Ovary (tissue), 7 donors: ENCODE measurements at regions not wholly inside any gene's neighbourhood (a gene's known extent, or its start where the extent isn't known, plus 50 kb on each side); places are given as distances from the start of the nearest gene placed in this dataset.
A peak's percentile ranks its signal among the peaks of the same experiment; 100 is the strongest.

ENCODE experiments used
- DNase-seq, 5 donors: peaks; one replicate each; pipeline ENCODE4 v3.0.0-alpha.2; 2019 to 2020
- H3K27ac ChIP-seq, 2 donors: fragments of 200-600 bp; one replicate each; pipeline versions ENCODE4 v1.5.1 to v1.8.0; 2019 to 2022
- H3K27me3 ChIP-seq: fragments of 200-600 bp; one replicate; pipeline ENCODE4 v1.8.0; 2022
- H3K36me3 ChIP-seq: fragments of 200-600 bp; sonication (generic); one replicate; pipeline ENCODE4 v1.5.1; 2019
- H3K4me1 ChIP-seq: one replicate; pipeline ENCODE4 v1.8.1; 2013; ENCODE audit warnings: mild to moderate bottlenecking, moderate library complexity; ENCODE audit not compliant: insufficient read depth
- H3K4me3 ChIP-seq: fragments of 200-600 bp; sonication (generic); one replicate; pipeline ENCODE4 v1.5.1; 2017
- H3K9me3 ChIP-seq, 2 donors: fragments of 200-600 bp in 1 of 2; sonication (generic) in 1 of 2; one replicate each; pipeline versions ENCODE4 v1.5.1 to v1.8.1; 2013 to 2019; ENCODE audit warnings: mild to moderate bottlenecking in 1 of 2, moderate library complexity in 1 of 2
- CTCF ChIP-seq, 3 donors: fragments of 450-650 bp in 2 of 3; fragments of 200-600 bp in 1 of 3; IDR thresholded peaks; one replicate each; pipeline versions ENCODE4 v1.5.1 to v1.8.0; 2016 to 2022; ENCODE audit warnings: antibody characterized with exemption in 3 of 3, mild to moderate bottlenecking in 1 of 3
- EP300 ChIP-seq: sonication (generic); formaldehyde crosslinking; IDR thresholded peaks from one replicate; pipeline ENCODE4 v1.6.1; 2017; ENCODE audit warnings: antibody characterized with exemption
- POLR2A ChIP-seq: fragments of 450-650 bp; IDR thresholded peaks from one replicate; pipeline ENCODE4 v1.6.1; 2017; ENCODE audit warnings: antibody characterized with exemption, mild to moderate bottlenecking, moderate library complexity
- WGBS, 3 donors: extraction: QIAGEN DNeasy Blood & Tissue Kit in 1 of 3; methylation state at CpG; one replicate each; pipeline versions ENCODE4 v1.1.5 to v1.1.7; 2013 to 2017; 5-methylcytosine and 5-hydroxymethylcytosine counted together
- intact Hi-C, 4 donors: fragments of 100-400 bp; cut with DNase I; formaldehyde crosslinking; loops; one replicate each; pipeline versions ENCODE4 v1.11.0 to v1.15.1; 2022 to 2023
- donor health status: DM: no; HTN: no; CAD: no; lungs with moderate emphysema.
- donor health status: DM: no; HTN: no; CAD: no.
- donor health status: Bipolar disorder and iron deficiency.
- donor health status: DM: no; HTN: no; CAD: no.
- donor health status: DM: yes; HTN: yes; CAD: no.

GRCh38 chr6:163839296-163839695 is 424.8 kb downstream of the QKI start:
- no peak overlapping the region for H3K27ac ChIP-seq
- H3K4me1 ChIP-seq, result no peaks in the 10 kb centered on the region
- H3K36me3 ChIP-seq, result no peaks in the 10 kb centered on the region
- no peak for TF ChIP-seq CTCF (IDR thresholded peaks at IDR 0.05)
- TF ChIP-seq POLR2A, result no peak
- TF ChIP-seq EP300, result no peak
- intact Hi-C loops, result no loop called here
- H3K27me3 ChIP-seq, result no peaks in the 10 kb centered on the region
- H3K4me3 ChIP-seq, result no peak overlapping the region
- no peak for DNase-seq
- 95 to 98% (median 97%) methylated on average over 5 of the region's 5 CpGs for WGBS, 3 donors
- no peaks in the 10 kb centered on the region for H3K9me3 ChIP-seq

- 3 to 9% (median 3%) methylated on average over 17 of the region's 17 CpGs for WGBS, 3 donors
- H3K9me3 ChIP-seq, result no peaks in the 10 kb centered on the region
- no peak overlapping the region for H3K4me3 ChIP-seq
- H3K36me3 ChIP-seq, result no peaks in the 10 kb centered on the region
- peak in 3 of 5 donors; percentile 11 to 35 (median 17) for DNase-seq
- H3K27me3 ChIP-seq, result no peaks in the 10 kb centered on the region
- TF ChIP-seq POLR2A (no peak), CTCF (IDR thresholded peaks at IDR 0.05) (no peak), EP300 (no peak)
- H3K27ac ChIP-seq, result no peak overlapping the region
- H3K4me1 ChIP-seq, result no peaks in the 10 kb centered on the region
- intact Hi-C loops, result no loop called here
Measured at GRCh38 chr6:163837691-163838431, 423.3 kb downstream of the QKI start.

- no peak for DNase-seq
- no peaks in the 10 kb centered on the region for H3K9me3 ChIP-seq
- H3K27ac ChIP-seq, result no peak overlapping the region
- WGBS, 3 donors, result 15 to 32% (median 19%) methylated on average over 8 of the region's 8 CpGs
- no peak overlapping the region for H3K4me3 ChIP-seq
- no peaks in the 10 kb centered on the region for H3K27me3 ChIP-seq
- H3K36me3 ChIP-seq, result no peaks in the 10 kb centered on the region
- no peak for TF ChIP-seq CTCF (IDR thresholded peaks at IDR 0.05)
- no peaks in the 10 kb centered on the region for H3K4me1 ChIP-seq
- intact Hi-C loops, result no loop called here
Measured at GRCh38 chr6:163836876-163837690, 422.6 kb downstream of the QKI start.

GRCh38 chr6:163835439-163836171 is 421.1 kb downstream of the QKI start:
- Histone ChIP-seq H3K27ac (no peak overlapping the region), H3K9me3 (no peaks in the 10 kb centered on the region), H3K36me3 (no peaks in the 10 kb centered on the region), H3K4me1 (no peaks in the 10 kb centered on the region), H3K4me3 (no peak overlapping the region), H3K27me3 (no peaks in the 10 kb centered on the region)
- no peak for DNase-seq
- TF ChIP-seq EP300, result no peak
- TF ChIP-seq POLR2A, result no peak
- TF ChIP-seq CTCF (IDR thresholded peaks at IDR 0.05), result no peak
- WGBS, 3 donors, result 82 to 86% (median 83%) methylated on average over 13 of the region's 13 CpGs
- intact Hi-C loops, result no loop called here
